ENCODE measurements at regions not wholly inside any gene's neighbourhood (a gene's known extent, or its start where the extent isn't known, plus 50 kb on each side); places are given as distances from the start of the nearest gene placed in this dataset.
"Not testable (repeated sequence)": the region's sequence is repeated elsewhere in the genome, so short reads cannot be mapped to it uniquely, and the experiment has no call there.

GRCh38 chr16:29260683-29261426, 145.7 kb downstream of the NPIPB11 start:
- not testable (repeated sequence) for DNase-seq (ENCODE audit: low spot score)

GRCh38 chr16:29259635-29260457, 146.7 kb downstream of the NPIPB11 start:
- DNase-seq (ENCODE audit: low spot score), result not testable (repeated sequence)

DNA sequence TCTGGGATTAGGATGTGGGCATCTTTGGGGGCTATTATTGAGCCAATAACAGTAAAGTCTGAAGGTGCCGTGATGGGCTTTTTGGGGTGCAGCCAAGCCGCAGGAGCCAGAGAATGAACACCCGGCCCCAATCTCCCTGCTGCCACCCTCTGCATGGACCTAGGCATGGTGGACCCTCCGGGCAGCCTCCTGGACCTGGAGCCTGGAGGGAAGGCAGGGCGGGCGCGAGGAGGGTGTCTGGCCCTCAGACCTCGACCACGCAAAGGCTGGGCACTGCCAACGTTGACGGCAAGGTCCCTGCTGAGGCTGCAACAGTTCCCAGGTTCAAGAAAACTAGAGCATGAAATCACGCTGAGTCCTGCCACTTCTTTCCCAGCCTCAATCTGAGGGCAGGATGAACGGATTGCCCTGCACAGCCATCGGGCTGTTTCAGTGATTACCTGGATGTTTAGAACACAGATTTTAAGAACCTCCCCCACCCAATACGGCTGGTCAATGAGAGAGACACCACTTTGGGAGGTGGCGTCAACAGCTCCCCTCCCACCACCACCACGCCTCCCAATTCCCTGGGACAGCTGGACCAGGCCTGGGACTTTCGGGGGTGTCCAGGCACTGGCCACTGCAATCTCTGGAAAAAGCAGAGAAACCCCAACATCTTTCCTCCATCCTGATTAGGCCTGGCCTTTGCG, 147.4 kb downstream of the NPIPB11 start:
- not testable (repeated sequence) for DNase-seq (ENCODE audit: low spot score)

GRCh38 chr16:29257419-29258336, 148.8 kb downstream of the NPIPB11 start:
- DNase-seq (ENCODE audit: low spot score), result not testable (repeated sequence)

GRCh38 chr16:29256501-29256981, 150.0 kb downstream of the NPIPB11 start:
- no peak for DNase-seq (ENCODE audit: low spot score)

DNA sequence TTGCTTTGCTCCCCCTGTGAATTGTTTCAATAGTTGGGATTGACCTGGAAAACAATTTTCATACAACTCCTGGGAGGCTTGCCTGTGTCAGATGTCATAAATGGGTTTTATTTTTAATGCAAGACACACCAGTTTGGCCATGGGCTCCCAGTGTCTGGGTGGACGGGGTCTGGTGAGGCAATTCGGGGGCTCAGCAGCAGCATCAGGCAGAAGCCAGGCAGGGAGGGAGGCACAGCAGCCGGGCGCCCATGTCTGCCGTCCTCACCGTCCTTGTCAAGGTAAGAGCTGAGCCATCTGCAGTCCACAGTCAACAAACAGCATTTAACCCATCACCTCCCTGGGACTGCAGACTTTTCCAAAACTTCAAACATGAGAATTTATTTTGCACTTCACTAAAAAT, 150.6 kb downstream of the NPIPB11 start:
- not testable (repeated sequence) for DNase-seq (ENCODE audit: low spot score)

DNA sequence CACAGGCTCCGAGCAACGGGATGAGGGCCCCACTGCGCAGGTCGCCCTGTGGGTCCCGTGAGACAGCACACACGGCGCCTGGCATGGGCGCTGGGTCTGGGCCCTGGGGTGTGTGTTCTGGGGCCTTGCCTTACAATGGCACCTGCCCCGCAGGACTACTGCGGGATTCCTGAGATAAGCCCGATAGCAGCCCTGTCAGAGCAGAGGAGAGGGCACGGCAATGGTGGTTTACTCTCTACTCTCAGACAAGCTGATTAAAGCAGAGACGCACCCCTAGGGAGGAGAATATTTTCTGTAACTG, 151.1 kb downstream of the NPIPB11 start:
- DNase-seq (ENCODE audit: low spot score), result not testable (repeated sequence)

- no peak for DNase-seq (ENCODE audit: low spot score)
These were observed 151.6 kb downstream of the NPIPB11 start for GRCh38 chr16:29254676-29255495.

- peak; percentile 43 for DNase-seq (ENCODE audit: low spot score)
These were observed 152.6 kb downstream of the NPIPB11 start for GRCh38 chr16:29253716-29254590.

DNA sequence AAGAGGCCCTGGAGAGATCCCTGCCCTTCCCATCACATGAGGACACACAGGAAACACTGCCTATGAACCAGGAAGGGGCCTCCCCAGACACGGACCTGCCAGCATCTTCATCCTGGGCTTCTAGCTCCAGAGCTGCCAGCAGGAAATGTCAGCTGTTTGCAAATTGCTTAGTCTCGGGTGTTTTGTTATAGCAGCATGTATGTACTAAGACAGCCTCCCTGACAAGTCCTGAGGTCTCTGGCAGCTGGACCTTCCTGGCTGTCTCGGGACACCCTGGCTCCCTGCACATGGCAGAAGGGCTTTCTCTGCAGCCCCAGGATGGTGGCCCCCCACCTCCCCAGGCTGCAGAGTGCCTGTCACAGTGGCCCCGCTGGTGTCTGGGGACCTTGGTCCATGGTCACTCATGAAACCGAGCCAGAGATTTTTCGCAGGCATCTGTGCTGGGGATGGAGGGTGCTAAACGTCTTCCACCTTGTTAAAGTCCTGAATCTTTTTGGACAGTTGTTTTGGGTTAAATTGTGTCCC, 153.4 kb downstream of the NPIPB11 start:
- DNase-seq (ENCODE audit: low spot score), result not testable (repeated sequence)

- DNase-seq (ENCODE audit: low spot score), result not testable (repeated sequence)
These were observed 154.2 kb downstream of the NPIPB11 start for GRCh38 chr16:29252311-29252710.

DNA sequence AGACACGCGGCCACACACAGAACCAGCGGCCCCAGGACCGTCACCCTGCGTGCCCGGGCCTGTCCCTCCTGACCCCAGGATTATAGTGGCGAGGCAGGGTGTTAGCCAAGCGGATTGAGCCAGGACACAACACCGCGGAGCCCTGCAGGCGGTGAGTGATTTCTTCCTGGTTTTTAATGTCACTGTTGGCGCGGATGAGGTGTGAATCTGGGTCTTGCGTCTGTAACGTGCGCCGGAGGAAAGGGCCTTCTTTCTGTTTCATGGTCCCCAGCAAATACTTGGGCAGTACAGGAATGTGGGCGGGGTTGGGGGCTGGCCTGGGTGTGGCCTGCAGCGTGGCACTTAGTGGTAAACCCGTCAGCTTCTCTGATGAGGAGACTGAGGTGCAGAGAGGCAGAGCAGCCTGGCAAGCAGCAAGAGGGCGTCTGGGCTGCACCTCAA, 154.9 kb downstream of the NPIPB11 start:
- DNase-seq (ENCODE audit: low spot score), result peak; percentile 70

GRCh38 chr16:29250923-29251434, 155.5 kb downstream of the NPIPB11 start:
- peak; percentile 41 for DNase-seq (ENCODE audit: low spot score)

DNA sequence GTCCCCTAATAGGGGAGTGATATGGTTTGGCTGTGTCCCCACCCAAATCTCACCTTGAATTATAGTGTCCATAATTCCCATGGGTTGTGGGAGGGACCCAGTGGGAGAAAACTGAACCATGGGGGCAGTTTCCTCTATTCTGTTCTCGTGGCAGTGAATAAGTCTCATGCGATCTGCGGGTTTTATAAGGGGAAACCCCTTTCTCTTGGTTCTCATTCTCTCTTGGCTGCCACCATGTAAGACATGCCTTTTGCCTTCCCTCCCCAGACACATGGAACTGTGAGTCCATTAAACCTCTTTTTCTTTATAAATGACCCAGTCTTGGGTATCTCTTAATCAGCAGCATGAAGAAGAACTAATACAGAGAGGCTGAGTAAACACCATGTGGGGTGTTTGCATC, 156.0 kb downstream of the NPIPB11 start:
- not testable (repeated sequence) for DNase-seq (ENCODE audit: low spot score)

GRCh38 chr16:29248940-29249318, 157.6 kb downstream of the NPIPB11 start:
- DNase-seq (ENCODE audit: low spot score), result not testable (repeated sequence)

GRCh38 chr16:29248306-29248939, 158.1 kb downstream of the NPIPB11 start:
- peak; percentile 42 for DNase-seq (ENCODE audit: low spot score)

- not testable (repeated sequence) for DNase-seq (ENCODE audit: low spot score)
These were observed 160.4 kb downstream of the NPIPB11 start for GRCh38 chr16:29246091-29246490.

DNA sequence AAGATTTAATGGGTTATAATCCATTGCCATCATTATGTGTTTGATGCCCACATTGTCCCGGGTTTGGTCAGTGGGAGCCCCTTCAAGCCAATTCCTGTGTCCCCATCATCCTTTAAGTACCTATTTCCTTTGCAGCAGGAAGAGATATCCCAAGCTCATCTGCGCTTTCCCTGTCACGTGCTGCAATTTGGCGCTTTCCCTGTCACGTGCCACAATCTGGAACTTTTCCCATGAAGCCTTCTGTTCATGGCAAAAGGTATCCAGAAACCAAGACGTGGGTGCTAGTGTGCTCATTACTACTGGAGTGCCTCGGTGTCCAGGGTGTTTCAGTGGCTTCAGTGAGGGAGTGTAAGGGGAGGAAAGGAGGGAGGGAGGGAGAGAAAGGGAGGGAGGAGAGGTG, 168.5 kb downstream of the NPIPB11 start:
- peak; percentile 36 for DNase-seq (ENCODE audit: low spot score)
